ENCODE measurements at regions not wholly inside any gene's neighbourhood (a gene's known extent, or its start where the extent isn't known, plus 50 kb on each side); places are given as distances from the start of the nearest gene placed in this dataset.
"Not testable (repeated sequence)": the region's sequence is repeated elsewhere in the genome, so short reads cannot be mapped to it uniquely, and the experiment has no call there.

DNA sequence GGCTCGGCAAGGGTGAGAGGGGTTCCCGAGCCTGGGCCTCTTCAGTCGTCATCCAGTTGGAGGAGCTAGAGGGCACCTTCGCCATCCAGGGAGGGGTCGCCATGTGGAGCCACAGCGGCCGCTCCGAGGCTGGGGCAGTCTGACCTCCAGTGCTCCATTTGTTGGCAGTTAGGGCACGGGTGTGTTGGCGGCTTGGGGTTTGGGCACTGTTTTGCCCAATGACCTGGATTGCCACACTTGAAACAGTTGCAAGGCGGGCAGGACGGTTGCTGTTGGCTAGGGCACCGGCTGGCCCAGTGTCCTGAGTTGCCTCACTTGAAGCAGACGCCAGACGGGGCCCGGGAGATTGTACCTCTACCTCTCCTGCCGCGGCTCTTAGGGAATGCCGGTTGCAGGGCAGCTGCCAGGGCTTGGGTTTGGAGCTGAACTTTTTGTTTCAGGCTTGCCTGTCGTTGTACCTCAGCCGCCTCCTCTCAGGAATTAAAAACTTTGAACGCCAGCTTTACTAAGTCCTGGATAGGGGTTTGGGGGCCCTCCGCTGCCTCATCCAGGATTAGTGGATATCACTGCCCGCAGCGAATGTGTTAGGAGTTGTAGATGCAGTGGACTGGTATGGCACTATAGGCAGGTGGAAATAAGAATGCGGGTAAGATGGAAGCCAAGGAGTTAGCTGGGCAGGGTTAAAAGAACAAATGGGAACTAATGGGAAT lies 639.9 kb upstream of the DPP6 start:
- not testable (repeated sequence) for TF ChIP-seq RAD21 (conservative IDR thresholded peaks at IDR 0.05); EZH2 (IDR thresholded peaks at IDR 0.05; ENCODE audit: borderline replicate concordance, insufficient read depth, low read length, poor library complexity, severe bottlenecking); EP300 (conservative IDR thresholded peaks at IDR 0.05; ENCODE audit: poor library complexity, severe bottlenecking); POLR2AphosphoS5 (IDR thresholded peaks at IDR 0.05); SMC3 (conservative IDR thresholded peaks at IDR 0.05; ENCODE audit: poor library complexity); CTCF (IDR thresholded peaks at IDR 0.05; ENCODE audit: poor library complexity, severe bottlenecking); TAF1 (IDR thresholded peaks at IDR 0.05; ENCODE audit: low read depth); REST (IDR thresholded peaks at IDR 0.05; ENCODE audit: borderline replicate concordance)
